ENCODE measurements at regions not wholly inside any gene's neighbourhood (a gene's known extent, or its start where the extent isn't known, plus 50 kb on each side); places are given as distances from the start of the nearest gene placed in this dataset.
"Not testable (repeated sequence)": the region's sequence is repeated elsewhere in the genome, so short reads cannot be mapped to it uniquely, and the experiment has no call there.

- Mint-ChIP-seq H3K4me1 (no peaks in the 10 kb centered on the region), H3K9me3 (peaks cover 5% of the 10 kb centered on the region), H3K4me3 (no peak overlapping the region), H3K36me3 (no peaks in the 10 kb centered on the region), H3K27ac (no peak overlapping the region)
- ATAC-seq (no peak), DNase-seq (ENCODE audit: low spot score in 2 of 2) (no peak)
Measured at GRCh38 chr11:23789200-23789853, 707.5 kb upstream of the LUZP2 start.

DNA sequence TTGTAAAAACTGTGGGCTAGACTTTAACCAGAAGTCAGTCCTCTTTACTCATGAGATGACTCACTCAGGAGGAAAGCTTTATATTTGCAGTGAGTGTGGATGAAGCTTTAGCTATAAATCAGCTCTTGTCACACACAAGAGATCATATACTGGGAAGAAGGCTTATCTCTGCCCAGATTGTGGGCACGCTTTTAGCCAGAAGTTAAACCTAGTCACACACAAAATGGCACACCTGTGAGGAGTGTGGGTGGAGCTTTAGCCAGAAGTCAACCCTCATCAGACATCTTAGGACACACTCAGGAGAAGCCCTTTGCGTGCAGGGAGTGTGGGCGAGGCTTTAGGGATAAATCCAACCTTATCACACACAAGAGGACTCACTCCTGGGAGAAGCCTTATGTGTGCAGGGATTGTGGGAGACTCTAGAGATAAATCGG, 706.9 kb upstream of the LUZP2 start:
- ATAC-seq (peak; percentile 69), DNase-seq (ENCODE audit: low spot score in 2 of 2) (no peak)
- Mint-ChIP-seq H3K36me3 (no peaks in the 10 kb centered on the region), H3K9me3 (peaks cover 2% of the 10 kb centered on the region), H3K27ac (no peak overlapping the region), H3K4me1 (no peaks in the 10 kb centered on the region), H3K4me3 (no peak overlapping the region)

- H3K27ac Mint-ChIP-seq: no peak overlapping the region
- H3K4me3 Mint-ChIP-seq: no peak overlapping the region
- H3K4me1 Mint-ChIP-seq: no peaks in the 10 kb centered on the region
- DNase-seq (ENCODE audit: low spot score in 2 of 2) (no peak), ATAC-seq (no peak)
- peaks cover 9% of the 10 kb centered on the region for H3K9me3 Mint-ChIP-seq
- H3K36me3 Mint-ChIP-seq: no peaks in the 10 kb centered on the region
Measured at GRCh38 chr11:23797624-23798419, 699.0 kb upstream of the LUZP2 start.

DNA sequence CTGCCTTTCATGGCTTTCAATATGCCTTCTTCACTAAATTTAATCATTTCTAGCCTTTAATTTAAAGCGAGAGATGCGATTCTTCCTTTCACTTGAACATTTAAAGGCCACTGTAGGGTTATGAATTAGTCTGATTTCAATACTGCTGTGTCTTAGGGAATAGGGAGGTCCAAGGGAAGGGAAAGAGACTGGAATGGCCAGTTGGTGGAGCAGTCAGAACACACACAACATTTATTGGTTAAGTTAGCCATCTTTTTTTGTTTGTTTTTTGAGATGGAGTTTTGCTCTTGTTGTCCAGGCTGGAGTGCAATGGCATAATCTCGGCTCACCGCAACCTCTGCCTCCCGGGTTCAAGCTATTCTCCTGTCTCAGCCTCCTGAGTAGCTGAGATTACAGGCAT, 662.5 kb upstream of the LUZP2 start:
- H3K27ac Mint-ChIP-seq; H3K36me3 Mint-ChIP-seq; ATAC-seq; DNase-seq (ENCODE audit: low spot score in 2 of 2); H3K4me1 Mint-ChIP-seq; H3K4me3 Mint-ChIP-seq: not testable (repeated sequence)
- H3K9me3 Mint-ChIP-seq: peaks cover 17% of the 10 kb centered on the region

GRCh38 chr11:23836981-23837380, 659.9 kb upstream of the LUZP2 start:
- Mint-ChIP-seq H3K36me3 (no peaks in the 10 kb centered on the region), H3K27ac (no peak overlapping the region), H3K9me3 (peaks cover 17% of the 10 kb centered on the region), H3K4me3 (no peak overlapping the region), H3K4me1 (no peaks in the 10 kb centered on the region)
- no peak for DNase-seq (ENCODE audit: low spot score in 2 of 2)
- ATAC-seq: no peak

- Mint-ChIP-seq H3K36me3 (no peaks in the 10 kb centered on the region), H3K4me3 (no peak overlapping the region), H3K27ac (no peak overlapping the region), H3K4me1 (no peaks in the 10 kb centered on the region), H3K9me3 (peaks cover 26% of the 10 kb centered on the region)
- DNase-seq (ENCODE audit: low spot score in 2 of 2) (no peak), ATAC-seq (no peak)
Measured at GRCh38 chr11:23840872-23841271, 656.0 kb upstream of the LUZP2 start.

GRCh38 chr11:23846902-23847422, 649.9 kb upstream of the LUZP2 start:
- no peak for DNase-seq (ENCODE audit: low spot score in 2 of 2)
- no peak overlapping the region for H3K27ac Mint-ChIP-seq
- H3K36me3 Mint-ChIP-seq: no peaks in the 10 kb centered on the region
- H3K9me3 Mint-ChIP-seq: peaks cover 26% of the 10 kb centered on the region
- no peak overlapping the region for H3K4me3 Mint-ChIP-seq
- no peaks in the 10 kb centered on the region for H3K4me1 Mint-ChIP-seq
- ATAC-seq: no peak

GRCh38 chr11:23851216-23851615, 645.6 kb upstream of the LUZP2 start:
- ATAC-seq (no peak), DNase-seq (ENCODE audit: low spot score in 2 of 2) (no peak)
- no peaks in the 10 kb centered on the region for H3K4me1 Mint-ChIP-seq
- H3K27ac Mint-ChIP-seq: no peak overlapping the region
- H3K9me3 Mint-ChIP-seq: peaks cover 11% of the 10 kb centered on the region
- no peak overlapping the region for H3K4me3 Mint-ChIP-seq
- no peaks in the 10 kb centered on the region for H3K36me3 Mint-ChIP-seq

DNA sequence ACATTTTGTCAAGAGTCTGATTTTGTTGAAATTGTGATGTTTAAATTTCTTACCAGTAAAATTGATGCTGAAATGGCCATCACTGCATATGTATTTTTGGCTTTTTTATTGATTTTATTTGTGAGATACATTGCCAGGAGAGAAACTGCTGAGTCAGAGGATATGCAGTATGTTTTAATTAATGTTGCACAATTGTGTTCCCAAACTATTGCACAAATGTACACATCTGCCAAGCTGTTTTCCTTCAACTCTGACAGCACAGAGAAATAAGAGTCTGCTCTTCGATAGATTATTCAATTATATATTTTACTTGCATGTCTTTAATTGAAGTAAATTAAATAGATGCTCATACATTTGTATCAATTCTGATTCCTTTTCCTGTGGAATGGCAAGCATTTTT, 640.2 kb upstream of the LUZP2 start:
- no peak for DNase-seq (ENCODE audit: low spot score in 2 of 2)
- Mint-ChIP-seq H3K4me1 (no peaks in the 10 kb centered on the region), H3K9me3 (peaks cover 2% of the 10 kb centered on the region), H3K27ac (no peak overlapping the region), H3K4me3 (no peak overlapping the region), H3K36me3 (no peaks in the 10 kb centered on the region)
- ATAC-seq: no peak

GRCh38 chr11:23859087-23859486, 637.8 kb upstream of the LUZP2 start:
- no peak overlapping the region for H3K4me3 Mint-ChIP-seq
- no peak overlapping the region for H3K27ac Mint-ChIP-seq

DNA sequence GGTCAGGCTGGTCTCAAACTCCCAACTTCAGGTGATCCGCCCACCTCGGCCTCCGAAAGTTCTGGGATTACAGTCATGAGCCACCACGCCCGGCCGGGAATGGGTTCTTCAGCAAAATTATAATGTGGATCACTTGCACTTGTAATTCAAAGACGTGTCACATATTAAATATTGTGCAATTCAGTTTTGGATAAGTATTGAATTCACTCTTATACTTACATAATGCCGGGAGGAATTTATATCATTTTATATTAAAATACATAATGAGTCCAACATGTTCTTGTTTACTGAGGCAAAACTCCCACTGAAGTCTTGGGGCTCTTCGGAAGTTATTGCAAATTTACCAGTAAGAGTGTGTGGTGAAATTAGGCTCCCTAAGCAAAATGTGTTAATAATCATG, 635.2 kb upstream of the LUZP2 start:
- no peak for DNase-seq (ENCODE audit: low spot score in 2 of 2)
- Mint-ChIP-seq H3K36me3 (no peaks in the 10 kb centered on the region), H3K4me3 (no peak overlapping the region), H3K9me3 (peaks cover 4% of the 10 kb centered on the region), H3K4me1 (no peaks in the 10 kb centered on the region), H3K27ac (no peak overlapping the region)
- ATAC-seq: no peak

More at GRCh38 chr11:23859087-23859486, 637.8 kb upstream of the LUZP2 start:
- H3K36me3 Mint-ChIP-seq: no peaks in the 10 kb centered on the region
- no peaks in the 10 kb centered on the region for H3K4me1 Mint-ChIP-seq
- H3K9me3 Mint-ChIP-seq: no peaks in the 10 kb centered on the region
- DNase-seq (ENCODE audit: low spot score in 2 of 2) (no peak), ATAC-seq (no peak)

GRCh38 chr11:23865341-23865975, 631.4 kb upstream of the LUZP2 start:
- DNase-seq (ENCODE audit: low spot score in 2 of 2): no peak
- Mint-ChIP-seq H3K36me3 (no peaks in the 10 kb centered on the region), H3K4me1 (no peaks in the 10 kb centered on the region), H3K9me3 (peaks cover 10% of the 10 kb centered on the region), H3K27ac (no peak overlapping the region), H3K4me3 (no peak overlapping the region)
- ATAC-seq: no peak

DNA sequence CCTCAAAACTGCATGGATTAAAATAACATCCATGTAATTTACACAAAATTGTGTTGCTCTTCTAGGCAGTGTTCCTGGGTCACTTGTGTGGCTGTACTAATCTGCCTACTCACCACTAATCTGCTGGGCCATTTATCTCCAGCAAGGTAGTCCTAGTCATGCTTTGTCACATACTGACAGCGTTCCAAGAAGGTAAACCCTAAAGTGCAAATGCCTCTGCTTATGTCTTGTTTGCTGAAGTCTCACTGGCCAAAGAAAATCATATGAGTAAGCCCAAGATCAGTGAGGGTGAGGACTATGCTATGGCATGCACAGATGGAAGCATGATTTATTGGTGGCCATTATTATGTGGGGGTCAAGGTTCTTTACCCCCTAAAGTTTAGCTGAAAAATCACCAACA, 630.2 kb upstream of the LUZP2 start:
- ATAC-seq (no peak), DNase-seq (ENCODE audit: low spot score in 2 of 2) (no peak)
- Mint-ChIP-seq H3K9me3 (peaks cover 19% of the 10 kb centered on the region), H3K27ac (no peak overlapping the region), H3K4me3 (no peak overlapping the region), H3K4me1 (no peaks in the 10 kb centered on the region), H3K36me3 (no peaks in the 10 kb centered on the region)

- Mint-ChIP-seq H3K36me3 (no peaks in the 10 kb centered on the region), H3K4me1 (no peaks in the 10 kb centered on the region), H3K27ac (no peak overlapping the region), H3K9me3 (peaks cover 15% of the 10 kb centered on the region), H3K4me3 (no peak overlapping the region)
- ATAC-seq (no peak), DNase-seq (ENCODE audit: low spot score in 2 of 2) (no peak)
Measured at GRCh38 chr11:23869671-23870070, 627.2 kb upstream of the LUZP2 start.

DNA sequence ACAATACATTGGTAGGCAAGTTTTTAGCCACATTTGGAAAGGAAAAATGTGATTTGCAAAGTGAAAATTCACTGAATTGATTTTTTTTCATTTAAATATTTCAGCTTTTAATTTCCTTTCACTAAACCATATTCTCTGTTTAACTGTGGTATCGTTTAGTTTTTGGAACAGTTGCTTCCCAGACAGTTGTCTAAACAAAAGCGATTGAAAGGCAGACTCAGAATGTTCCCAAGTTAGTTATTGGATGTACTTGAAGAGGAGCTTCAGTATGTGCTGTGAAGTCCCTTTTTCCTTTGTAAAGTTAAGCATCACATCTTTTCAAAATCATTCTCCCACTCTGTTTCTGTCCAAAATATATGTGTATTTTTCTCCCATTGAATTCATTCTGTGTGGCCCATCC, 623.4 kb upstream of the LUZP2 start:
- DNase-seq (ENCODE audit: low spot score in 2 of 2) (no peak), ATAC-seq (no peak)
- Mint-ChIP-seq H3K27ac (no peak overlapping the region), H3K4me1 (no peaks in the 10 kb centered on the region), H3K36me3 (no peaks in the 10 kb centered on the region), H3K9me3 (peaks cover 18% of the 10 kb centered on the region), H3K4me3 (no peak overlapping the region)
